Fibroblast of lung (primary cell): ENCODE measurements at regions not wholly inside any gene's neighbourhood (a gene's known extent, or its start where the extent isn't known, plus 50 kb on each side); places are given as distances from the start of the nearest gene placed in this dataset.

Experiments
- CTCF ChIP-seq, 2 donors: IDR thresholded peaks in 1 of 2; conservative IDR thresholded peaks in 1 of 2; 1 replicate in 1 of 2; 2 replicates in 1 of 2; pipeline ENCODE4 v1.5.1; 2011 to 2012; ENCODE audit warnings: low read length in 2 of 2, control low read depth in 1 of 2, inconsistent platforms in 1 of 2, low read depth in 1 of 2, mild to moderate bottlenecking in 1 of 2
- EZH2 ChIP-seq: IDR thresholded peaks from 2 replicates; pipeline ENCODE4 v1.5.1; 2012; ENCODE audit warnings: low read length, control low read depth, mild to moderate bottlenecking; ENCODE audit errors: missing control alignments

DNA sequence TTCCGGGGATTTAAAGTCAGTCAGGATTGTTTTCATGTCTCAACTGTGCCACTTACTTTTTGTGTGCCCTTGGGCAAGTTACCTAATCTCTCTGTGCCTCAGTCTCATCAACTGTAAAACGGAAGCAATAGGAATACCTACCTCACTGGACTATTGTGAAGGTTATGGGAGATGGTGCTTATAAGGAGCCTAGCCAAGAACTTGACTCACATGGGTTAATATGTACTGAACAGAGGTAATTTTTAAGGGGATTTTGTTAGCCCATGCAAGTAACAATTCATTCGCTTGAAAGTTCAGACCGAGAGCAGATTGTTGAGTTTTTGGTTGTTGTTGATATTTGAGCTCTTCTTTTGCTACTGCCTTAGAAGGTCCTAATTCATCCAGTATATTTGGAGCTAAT lies 202.9 kb downstream of the ZNF365 start:
- no peak for TF ChIP-seq CTCF (conservative IDR thresholded peaks at IDR 0.05 in 1 of 2, IDR thresholded peaks at IDR 0.05 in 1 of 2; ENCODE audit: low read depth in 1 of 2, low read length in 2 of 2)
- TF ChIP-seq EZH2 = no peak
